ENCODE measurements at regions not wholly inside any gene's neighbourhood (a gene's known extent, or its start where the extent isn't known, plus 50 kb on each side); places are given as distances from the start of the nearest gene placed in this dataset.

- in situ Hi-C loops (cut with MboI; ENCODE audit: low sequenced_read_pairs), result no loop called here
- no peak overlapping the region for H2BK120ac ChIP-seq (ENCODE audit: low read depth, low read length)
- H3K36me3 ChIP-seq (ENCODE audit: control insufficient read depth, insufficient read depth, low read length), result no peaks in the 10 kb centered on the region
- ChIA-PET CTCF (no interaction called here), POLR2A (ENCODE audit: unreplicated experiment) (no interaction called here)
- no peak overlapping the region for H2AK5ac ChIP-seq (ENCODE audit: low read depth, low read length)
- H3K79me1 ChIP-seq (ENCODE audit: low read depth in 1 of 2, low read length in 2 of 2), result no peaks in the 10 kb centered on the region
- no peaks in the 10 kb centered on the region for H3K9me1 ChIP-seq (ENCODE audit: insufficient read depth, low read length)
- H2AK9ac ChIP-seq (replicated peaks; ENCODE audit: low read depth, low read length, poor library complexity), result no peak overlapping the region
- no peak overlapping the region for H3K27ac ChIP-seq (ENCODE audit: insufficient read depth, low read length)
- H2BK15ac ChIP-seq (ENCODE audit: low read depth, low read length), result no peak overlapping the region
- H3K18ac ChIP-seq (ENCODE audit: low read depth, low read length), result no peak overlapping the region
- H4K20me1 ChIP-seq (ENCODE audit: insufficient read depth, low read length), result no peaks in the 10 kb centered on the region
- H2BK5ac ChIP-seq (ENCODE audit: low read depth, low read length, poor library complexity, severe bottlenecking), result no peak overlapping the region
- no peak overlapping the region for H3K4me3 ChIP-seq (ENCODE audit: insufficient read depth, low read depth, low read length)
- no peaks in the 10 kb centered on the region for H3K4me1 ChIP-seq (ENCODE audit: control insufficient read depth, insufficient read depth, low read length)
- intact Hi-C loops (cut with micrococcal nuclease), result no loop called here
- H3K9ac ChIP-seq (ENCODE audit: low read depth, low read length), result no peak overlapping the region
- WGBS, 2 experiments (ENCODE audit: extremely low coverage in 2 of 2, insufficient read length in 1 of 2), result 0% methylated on average over 1 of the region's 4 CpGs; no CpG with 5 or more reads in 1 of the 2 experiments
- H3K14ac ChIP-seq (replicated peaks; ENCODE audit: low read depth, low read length), result no peak overlapping the region
- no peaks in the 10 kb centered on the region for H3K9me3 ChIP-seq (ENCODE audit: control insufficient read depth, insufficient read depth, low read length)
- DNase-seq (no peak), ATAC-seq (ENCODE audit: low read depth) (no peak)
- H3K56ac ChIP-seq (ENCODE audit: extremely low read depth, insufficient read depth, low read length), result no peak overlapping the region
- no peak overlapping the region for H2BK20ac ChIP-seq (ENCODE audit: low read depth, low read length)
- H3K4ac ChIP-seq (ENCODE audit: low read depth, low read length), result no peak overlapping the region
- TF ChIP-seq ELK1 (IDR thresholded peaks at IDR 0.05; ENCODE audit: borderline replicate concordance, low read depth, low read length), result no peak
- TF ChIP-seq CEBPB (IDR thresholded peaks at IDR 0.05; ENCODE audit: low read depth, low read length), result no peak
- TF ChIP-seq NFE2L2 (IDR thresholded peaks at IDR 0.05; ENCODE audit: low read depth, low read length), result no peak
- no peak for TF ChIP-seq CHD1 (IDR thresholded peaks at IDR 0.05; ENCODE audit: low read depth, low read length)
- TF ChIP-seq RAD21 (IDR thresholded peaks at IDR 0.05; ENCODE audit: low read length), result no peak
- TF ChIP-seq MAFK (IDR thresholded peaks at IDR 0.05; ENCODE audit: low read depth, low read length), result no peak
- TF ChIP-seq MAZ (IDR thresholded peaks at IDR 0.05; ENCODE audit: borderline replicate concordance, low read depth, low read length), result no peak
- TF ChIP-seq USF2 (IDR thresholded peaks at IDR 0.05; ENCODE audit: low read depth, low read length), result no peak
- no peak for TF ChIP-seq CTCF (conservative IDR thresholded peaks at IDR 0.05; ENCODE audit: low read depth, low read length)
- no peak for TF ChIP-seq MXI1 (IDR thresholded peaks at IDR 0.05; ENCODE audit: borderline replicate concordance, low read depth, low read length)
- no peak for TF ChIP-seq RFX5 (IDR thresholded peaks at IDR 0.05; ENCODE audit: low read depth, low read length)
- BruUV-seq (replicated peaks), result no TSS peak
- no peak overlapping the region for H4K5ac ChIP-seq (ENCODE audit: low read depth, low read length)
- no peaks in the 10 kb centered on the region for H3K27me3 ChIP-seq (ENCODE audit: control insufficient read depth, insufficient read depth, low read length)
- no peak overlapping the region for H4K8ac ChIP-seq (ENCODE audit: low read depth in 2 of 2, low read length in 2 of 2)
- no peak overlapping the region for H2AFZ ChIP-seq (replicated peaks; ENCODE audit: low read length, poor library complexity)
- no peak overlapping the region for H3K23ac ChIP-seq (ENCODE audit: low read depth, low read length)
- H3K4me2 ChIP-seq (ENCODE audit: low read depth, low read length), result no peak overlapping the region
- dilution Hi-C loops (cut with HindIII; ENCODE audit: low sequenced_read_pairs, unreplicated experiment), result no loop called here
- no peak overlapping the region for H4K91ac ChIP-seq (ENCODE audit: insufficient read depth, low read depth, low read length)
Observed at GRCh38 chr1:164188497-164188896, 370.5 kb upstream of the PBX1 start.

All from IMR-90 (cell line).